Motor neuron (in vitro differentiated cells): ENCODE measurements at regions not wholly inside any gene's neighbourhood (a gene's known extent, or its start where the extent isn't known, plus 50 kb on each side); places are given as distances from the start of the nearest gene placed in this dataset.
A peak's percentile ranks its signal among the peaks of the same experiment; 100 is the strongest.

Experiments
- ATAC-seq, 8 experiments: fragments of 200-7000 bp; cut with Tn5 transposase; replicated peaks in 6 of 8; 2 replicates each; pipeline ENCODE4 v1.8.0; 2021; ENCODE audit warnings: mild to moderate bottlenecking in 8 of 8, moderate library complexity in 8 of 8
- H3K27ac ChIP-seq, 2 donors: fragments of 250-450 bp; sonication (Bioruptor Pico); 2 replicates each; pipeline ENCODE4 v1.9.0; 2021; ENCODE audit warnings: antibody characterized with exemption in 2 of 2, mild to moderate bottlenecking in 2 of 2, moderate library complexity in 1 of 2
- H3K4me1 ChIP-seq, 2 donors: fragments of 250-450 bp; sonication (Bioruptor Pico); replicated peaks in 1 of 2; 2 replicates each; pipeline ENCODE4 v1.6.1; 2021; ENCODE audit warnings: antibody characterized with exemption in 2 of 2, mild to moderate bottlenecking in 2 of 2, moderate library complexity in 1 of 2
- H3K4me3 ChIP-seq, 5 donors: fragments of 250-450 bp; sonication (Bioruptor Pico); 2 replicates each; pipeline ENCODE4 v1.9.0; 2021; ENCODE audit warnings: antibody characterized with exemption in 5 of 5, mild to moderate bottlenecking in 5 of 5, moderate library complexity in 4 of 5
- WGBS, 10 experiments: fragments of 450-650 bp; shearing (Covaris generic); methylation state at CpG; one replicate each; pipeline ENCODE4 v1.0.0; 2022; 5-methylcytosine and 5-hydroxymethylcytosine counted together
- in situ Hi-C, 9 experiments: fragments of 400-800 bp; cut with MboI; loops; one replicate each; pipeline ENCODE4 v1.15.0; 2021; ENCODE audit warnings: low sequenced_read_pairs in 9 of 9, low pct_unique_long_range_greater_than_20kb in 2 of 9; ENCODE audit not compliant: unreplicated experiment in 9 of 9

DNA sequence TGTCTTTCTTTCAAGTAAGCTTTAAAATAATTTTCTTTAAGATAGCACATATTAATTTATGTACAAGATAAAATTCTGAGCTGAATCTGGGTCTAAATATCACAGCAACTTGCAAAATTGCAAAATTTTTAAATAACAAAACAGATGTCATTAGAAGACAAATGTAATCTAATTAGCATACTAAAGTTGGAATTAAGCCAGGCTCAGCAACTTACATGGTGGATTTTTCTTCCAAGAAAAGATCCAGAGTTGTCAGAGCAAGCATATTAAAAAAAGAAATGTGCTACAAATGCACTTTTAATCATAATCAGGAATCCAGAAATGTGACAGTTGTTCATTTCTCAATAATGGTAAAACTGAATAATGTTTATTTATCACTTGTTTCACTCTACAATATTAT lies 906.9 kb upstream of the INTU start:
- in situ Hi-C loops = no loop called here
- no peak for ATAC-seq
- no peak overlapping the region for H3K27ac ChIP-seq
- no peak overlapping the region for H3K4me3 ChIP-seq
- no peaks in the 10 kb centered on the region for H3K4me1 ChIP-seq

DNA sequence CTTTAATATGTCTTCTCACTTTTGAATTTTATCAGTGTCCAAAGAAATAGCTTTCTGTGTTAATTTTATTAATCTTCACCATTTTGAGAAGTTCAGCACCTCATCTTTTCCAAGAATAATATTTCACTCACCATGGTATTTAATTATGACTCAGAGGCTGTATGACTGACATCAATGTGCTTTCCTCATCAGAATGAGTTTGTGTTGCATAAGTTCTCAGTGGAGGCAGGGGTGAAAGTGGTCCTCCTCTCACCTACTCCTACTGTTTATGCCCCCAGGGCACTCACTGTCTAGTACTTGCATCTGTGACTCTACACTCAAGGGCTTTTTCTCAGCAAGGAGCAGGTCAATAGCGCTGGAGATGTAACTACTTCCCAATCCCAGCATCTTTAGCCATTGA lies 905.3 kb upstream of the INTU start:
- in situ Hi-C loops = no loop called here
- no peak for ATAC-seq
- Histone ChIP-seq H3K27ac (no peak overlapping the region), H3K4me3 (no peak overlapping the region), H3K4me1 (no peaks in the 10 kb centered on the region)
- WGBS, 10 experiments = 86 to 100% (median 100%) methylated on average over 1 of the region's 1 CpG; no CpG with 5 or more reads in 5 of the 10 experiments

DNA sequence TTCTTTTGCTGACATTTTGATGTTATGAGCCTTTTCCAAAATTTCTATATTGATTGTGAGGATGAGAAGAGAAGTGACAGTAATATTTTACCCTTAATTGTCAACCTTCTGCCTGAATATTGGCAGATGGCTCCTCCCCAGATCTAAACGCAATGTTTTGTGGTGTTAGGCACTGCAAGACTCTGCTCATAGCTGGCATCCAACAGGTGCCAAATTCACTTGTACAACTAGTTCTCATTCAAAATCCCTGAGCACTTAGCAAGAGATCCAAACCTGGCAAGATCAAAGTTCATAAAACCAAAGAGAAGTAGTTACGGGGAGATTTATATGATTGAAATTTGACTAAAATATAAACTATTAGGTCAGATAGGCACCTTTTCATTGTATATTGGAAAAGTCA lies 901.7 kb upstream of the INTU start:
- Histone ChIP-seq H3K27ac (no peak overlapping the region), H3K4me1 (no peaks in the 10 kb centered on the region), H3K4me3 (no peak overlapping the region)
- in situ Hi-C loops = no loop called here
- ATAC-seq = no peak
- 85 to 100% (median 97%) methylated on average over 1 to 2 of the region's 2 CpGs; no CpG with 5 or more reads in 2 of the 10 experiments for WGBS, 10 experiments

DNA sequence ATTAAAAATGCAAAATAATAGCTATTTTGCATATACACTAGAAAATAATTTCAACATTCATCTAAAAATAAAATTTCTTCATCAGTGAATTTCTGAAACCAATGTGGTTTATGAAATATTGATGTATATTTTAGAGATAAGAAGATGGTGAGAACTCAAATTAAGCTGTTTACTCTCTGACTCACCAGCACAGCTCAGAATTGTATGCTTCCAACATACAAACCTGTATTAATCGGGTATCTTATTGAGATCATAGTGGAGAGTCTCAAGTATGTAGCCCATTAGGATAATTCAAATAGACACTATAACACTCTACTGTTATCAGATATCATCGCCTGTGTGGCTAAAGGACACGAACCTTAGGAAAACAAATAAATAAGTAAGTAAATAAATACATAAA lies 899.5 kb upstream of the INTU start:
- in situ Hi-C loops = no loop called here
- 0 to 82% (median 67%) methylated on average over 1 to 3 of the region's 3 CpGs; no CpG with 5 or more reads in 2 of the 10 experiments for WGBS, 10 experiments
- H3K27ac ChIP-seq = no peak overlapping the region

DNA sequence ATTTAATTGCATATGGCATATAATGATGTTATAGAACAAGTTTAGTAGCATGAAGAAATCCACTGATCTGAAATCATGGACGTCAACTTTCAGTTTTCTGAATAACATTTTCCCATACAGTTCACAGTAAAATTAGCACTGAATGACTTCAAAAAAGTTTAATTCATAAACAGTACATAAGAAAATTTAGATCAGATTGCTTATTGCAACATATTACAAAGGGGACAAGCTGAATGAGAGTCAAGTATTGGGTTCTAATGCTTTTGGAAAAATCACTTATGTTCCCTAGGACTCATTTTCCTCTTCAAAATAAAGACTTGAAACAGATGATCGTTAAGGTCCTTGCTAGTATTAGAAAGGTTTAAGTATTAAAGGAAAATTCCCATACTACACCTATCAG lies 898.3 kb upstream of the INTU start:
- no peak for ATAC-seq
- WGBS, 10 experiments = 44 to 91% (median 73%) methylated on average over 1 to 2 of the region's 2 CpGs; no CpG with 5 or more reads in 2 of the 10 experiments
- H3K4me3 ChIP-seq = no peak overlapping the region
- no peaks in the 10 kb centered on the region for H3K4me1 ChIP-seq
- in situ Hi-C loops = no loop called here
- H3K27ac ChIP-seq = no peak overlapping the region

More for the DNA sequence above, 899.5 kb upstream of the INTU start:
- ATAC-seq = no peak
- Histone ChIP-seq H3K4me3 (no peak overlapping the region), H3K4me1 (no peaks in the 10 kb centered on the region)

DNA sequence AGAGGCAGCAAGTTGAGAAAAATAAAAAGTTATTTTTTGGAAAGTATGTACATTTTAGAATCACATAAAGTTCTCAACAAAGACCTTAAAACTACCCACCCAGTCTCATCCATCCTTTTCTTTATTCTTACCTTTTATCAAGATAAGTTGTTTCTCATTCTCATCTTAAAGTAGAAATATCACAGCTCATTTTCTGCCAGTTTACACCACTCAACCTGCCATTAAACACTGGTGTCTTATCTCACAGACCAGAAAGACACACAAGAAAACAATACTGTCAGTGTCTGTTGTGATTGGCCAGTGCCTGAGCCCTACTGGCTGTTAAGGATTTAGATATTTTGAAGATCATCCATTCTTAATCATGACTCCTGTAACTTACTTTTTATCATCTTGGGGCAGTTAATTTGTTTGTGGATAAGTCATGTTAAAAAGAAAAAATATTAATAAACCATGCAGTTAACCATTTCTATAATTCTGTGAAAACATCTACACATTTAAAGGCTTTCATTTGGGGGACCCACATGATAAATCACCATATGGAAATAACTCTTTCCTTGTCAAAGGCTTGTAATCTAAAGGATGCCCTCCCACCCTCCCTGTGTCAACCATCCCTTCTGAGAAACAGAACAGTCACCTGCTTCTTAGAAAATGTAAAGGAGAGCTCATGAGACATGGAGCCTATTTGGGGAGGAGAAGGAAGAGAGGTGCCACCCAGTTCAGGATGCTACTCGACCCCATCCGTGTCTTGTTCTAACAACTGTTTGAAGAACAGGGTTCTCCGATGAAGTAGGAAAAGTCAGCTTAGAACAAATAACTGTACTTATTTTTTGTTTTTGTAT lies 897.2 kb upstream of the INTU start:
- in situ Hi-C loops = no loop called here
- 70 to 100% (median 98%) methylated on average over 1 to 3 of the region's 3 CpGs; no CpG with 5 or more reads in 2 of the 10 experiments for WGBS, 10 experiments
- H3K4me3 ChIP-seq = no peak overlapping the region
- no peak overlapping the region for H3K27ac ChIP-seq
- no peaks in the 10 kb centered on the region for H3K4me1 ChIP-seq
- ATAC-seq = no peak

DNA sequence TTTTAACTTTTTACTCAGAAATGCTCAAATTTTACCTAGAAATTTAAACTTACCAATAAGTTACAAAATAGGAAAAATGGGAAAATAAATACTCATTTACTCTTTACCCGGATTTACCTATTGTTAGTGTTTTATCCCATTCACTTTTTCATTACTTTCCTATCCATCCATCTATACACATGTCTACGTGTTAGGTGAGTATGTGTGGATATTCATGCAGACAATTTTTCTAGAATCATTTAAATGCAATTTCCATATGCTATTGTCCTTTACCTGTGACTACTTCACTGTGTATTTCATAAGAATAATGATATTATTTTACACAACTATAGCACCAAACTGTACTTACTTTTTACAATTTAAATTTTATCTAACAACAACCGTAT lies 896.6 kb upstream of the INTU start:
- no peaks in the 10 kb centered on the region for H3K4me1 ChIP-seq
- ATAC-seq = no peak
- no peak overlapping the region for H3K4me3 ChIP-seq
- no peak overlapping the region for H3K27ac ChIP-seq
- in situ Hi-C loops = no loop called here
- WGBS, 10 experiments = 70 to 100% (median 87%) methylated on average over 1 to 3 of the region's 3 CpGs

DNA sequence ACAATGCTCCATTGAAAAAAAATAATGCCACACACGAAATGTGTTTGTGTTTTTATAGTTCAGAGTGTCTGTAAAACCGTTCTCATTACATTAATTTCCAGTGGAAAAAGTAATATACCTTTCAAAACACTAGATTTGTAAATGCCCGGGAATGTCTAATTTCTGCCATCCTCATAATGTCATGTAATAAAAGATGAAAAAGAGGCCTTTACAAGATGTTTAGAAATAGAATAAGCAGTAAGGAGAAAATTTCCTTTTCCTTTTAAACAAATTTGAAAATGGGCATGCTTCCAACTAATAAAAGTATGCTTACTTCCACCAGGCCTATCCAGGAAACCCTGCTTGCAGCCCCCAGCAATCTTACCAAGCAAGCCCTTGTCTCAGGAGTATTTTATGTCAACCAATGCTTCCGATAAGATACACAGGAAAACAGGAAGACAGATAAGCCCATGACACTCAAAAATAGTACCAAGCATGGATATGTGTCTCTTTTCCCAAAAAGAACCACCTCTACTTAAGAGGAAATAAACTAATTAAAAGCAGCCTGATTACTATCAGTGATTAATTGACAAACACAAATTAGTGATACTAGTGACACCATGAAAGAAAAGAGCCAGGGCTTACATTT lies 894.7 kb upstream of the INTU start:
- no peaks in the 10 kb centered on the region for H3K4me1 ChIP-seq
- no peak overlapping the region for H3K4me3 ChIP-seq
- 36 to 100% (median 78%) methylated on average over 1 to 4 of the region's 4 CpGs for WGBS, 10 experiments
- in situ Hi-C loops = no loop called here
- H3K27ac ChIP-seq = no peak overlapping the region
- no peak for ATAC-seq

DNA sequence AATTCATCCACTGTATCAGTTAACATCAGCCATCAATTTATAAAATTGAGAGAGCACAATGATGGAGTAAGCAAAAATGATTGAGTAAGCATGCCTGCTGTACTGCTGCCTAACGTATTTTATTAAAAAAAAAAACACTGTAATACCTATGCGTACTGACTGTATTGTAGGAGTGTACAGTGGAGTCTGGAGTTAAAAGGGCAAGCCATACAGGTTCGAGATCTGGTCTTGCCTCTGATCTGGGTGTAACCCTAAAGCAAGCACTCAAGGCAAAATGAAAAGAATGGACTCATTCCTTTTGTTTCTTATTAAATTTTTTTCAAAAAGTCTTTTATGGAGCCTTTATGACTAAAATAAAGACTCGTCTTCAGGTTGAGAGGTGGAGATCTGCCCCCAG lies 894.2 kb upstream of the INTU start:
- Histone ChIP-seq H3K4me1 (no peaks in the 10 kb centered on the region), H3K27ac (no peak overlapping the region), H3K4me3 (no peak overlapping the region)
- no peak for ATAC-seq
- WGBS, 10 experiments = 80 to 93% (median 87%) methylated on average over 2 to 4 of the region's 4 CpGs; no CpG with 5 or more reads in 2 of the 10 experiments
- in situ Hi-C loops = no loop called here

DNA sequence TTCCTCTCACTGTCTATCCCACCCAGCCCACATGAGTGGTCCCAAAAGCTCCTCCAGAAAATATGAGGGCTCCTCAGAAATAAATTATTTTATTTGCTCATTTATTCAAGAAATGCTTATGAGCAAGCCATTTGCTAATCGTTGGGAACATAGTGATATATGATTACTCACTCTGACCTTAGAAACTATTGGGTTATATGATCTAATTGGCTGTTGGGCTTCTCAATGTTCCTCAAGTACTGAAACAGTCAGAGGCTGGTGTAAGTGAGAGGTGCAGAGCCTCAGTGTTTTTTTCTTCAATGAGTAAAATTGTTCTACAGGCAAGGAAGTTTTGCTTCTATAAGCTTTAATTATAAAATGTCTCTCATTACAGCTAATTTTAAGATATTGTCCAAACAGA lies 893.8 kb upstream of the INTU start:
- no peaks in the 10 kb centered on the region for H3K4me1 ChIP-seq
- no peak overlapping the region for H3K27ac ChIP-seq
- 0 to 100% (median 60%) methylated on average over 1 of the region's 1 CpG; no CpG with 5 or more reads in 3 of the 10 experiments for WGBS, 10 experiments
- no peak for ATAC-seq
- no peak overlapping the region for H3K4me3 ChIP-seq
- in situ Hi-C loops = no loop called here

DNA sequence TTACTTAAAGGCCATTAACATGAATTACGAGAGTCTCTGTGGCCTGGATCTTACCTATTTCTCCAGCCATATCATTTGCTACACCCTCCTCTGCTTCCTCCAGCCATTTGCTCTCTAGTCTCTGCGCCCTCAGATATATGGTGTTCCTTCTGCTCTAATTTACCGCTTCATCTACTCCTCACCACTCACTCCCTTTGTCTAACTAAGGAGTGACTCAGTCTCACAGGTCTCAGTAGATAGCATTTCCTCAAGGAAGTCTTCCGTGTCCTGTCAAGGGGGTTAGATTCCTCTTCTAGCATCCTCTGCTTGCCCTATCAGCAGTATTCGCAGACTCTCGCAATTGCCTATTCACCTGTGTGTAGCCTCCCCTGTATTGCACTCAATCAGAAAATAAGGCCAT lies 892.1 kb upstream of the INTU start:
- no peak for ATAC-seq
- no peak overlapping the region for H3K27ac ChIP-seq
- in situ Hi-C loops = no loop called here
- no peaks in the 10 kb centered on the region for H3K4me1 ChIP-seq
- WGBS, 10 experiments = 92 to 100% (median 100%) methylated on average over 1 to 6 of the region's 6 CpGs
- H3K4me3 ChIP-seq = no peak overlapping the region

DNA sequence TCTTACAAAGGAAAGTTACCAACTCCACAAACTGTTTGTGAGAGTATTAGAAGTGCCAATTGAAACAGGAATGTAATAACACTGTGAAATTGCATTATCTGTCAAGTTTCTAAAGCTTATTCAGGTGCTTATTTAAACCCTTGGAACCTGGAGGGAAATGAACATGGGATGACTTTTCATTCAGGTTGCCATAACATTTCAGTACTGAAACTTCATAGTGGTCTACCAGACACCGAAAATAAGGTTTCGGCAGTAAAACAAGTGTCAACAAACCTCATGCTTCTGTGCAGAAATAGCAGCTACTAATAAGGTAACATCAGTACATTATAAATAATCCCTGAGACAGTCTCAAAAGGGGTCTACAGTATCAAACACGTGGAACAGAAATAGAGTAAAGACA lies 890.7 kb upstream of the INTU start:
- WGBS, 10 experiments = 40 to 100% (median 93%) methylated on average over 1 to 3 of the region's 3 CpGs; no CpG with 5 or more reads in 1 of the 10 experiments
- in situ Hi-C loops = no loop called here
- ATAC-seq = no peak

DNA sequence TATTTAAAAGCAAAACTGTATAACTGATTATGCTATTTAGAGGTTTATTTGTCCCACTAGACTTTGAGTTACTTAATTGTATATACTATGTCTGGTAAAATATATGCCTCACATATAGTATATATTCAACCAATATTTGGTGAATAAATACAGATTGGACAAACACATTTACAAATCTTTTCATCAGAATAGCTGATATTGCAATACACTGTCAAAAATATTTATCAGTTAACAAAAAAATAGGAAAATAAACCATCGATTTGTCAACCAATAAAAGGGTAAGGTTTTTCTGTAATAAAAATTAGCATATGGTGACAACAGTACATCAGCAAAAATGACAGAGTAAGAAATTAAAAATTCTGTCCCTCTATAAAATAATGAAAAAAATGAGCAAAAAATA lies 889.9 kb upstream of the INTU start:
- Histone ChIP-seq H3K27ac (no peak overlapping the region), H3K4me3 (no peak overlapping the region), H3K4me1 (no peaks in the 10 kb centered on the region)
- no peak for ATAC-seq
- in situ Hi-C loops = no loop called here
- WGBS, 10 experiments = 0 to 100% (median 83%) methylated on average over 1 of the region's 1 CpG

More for the DNA sequence above, 890.7 kb upstream of the INTU start:
- H3K4me1 ChIP-seq = no peaks in the 10 kb centered on the region
- H3K27ac ChIP-seq = no peak overlapping the region
- H3K4me3 ChIP-seq = no peak overlapping the region

DNA sequence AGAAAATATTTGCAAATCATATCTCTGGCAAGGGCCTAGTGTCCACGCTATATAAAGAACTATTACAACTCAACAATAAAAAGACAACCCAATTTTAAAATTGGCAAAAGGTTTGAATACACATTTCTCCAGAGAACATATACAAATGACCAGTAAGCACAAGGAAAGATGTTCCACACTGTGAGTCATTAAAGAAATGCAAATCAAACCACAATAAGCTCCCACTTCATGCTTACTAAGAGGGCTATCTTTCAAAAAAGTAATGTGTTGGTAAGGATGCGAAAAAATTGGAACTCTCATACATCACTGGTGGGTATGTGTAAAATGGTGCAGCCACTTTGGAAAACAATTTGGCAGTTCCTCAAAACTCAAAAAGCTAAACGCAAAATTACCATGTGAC lies 884.0 kb upstream of the INTU start:
- H3K4me1 ChIP-seq = no peaks in the 10 kb centered on the region
- no peak overlapping the region for H3K27ac ChIP-seq
- in situ Hi-C loops = no loop called here
- ATAC-seq = peak in 1 of 8 experiments; percentile 20
- WGBS, 10 experiments = 31 to 100% (median 84%) methylated on average over 1 to 3 of the region's 3 CpGs
- no peak overlapping the region for H3K4me3 ChIP-seq
